Astrocyte (in vitro differentiated cells and primary cell): ENCODE measurements at regions not wholly inside any gene's neighbourhood (a gene's known extent, or its start where the extent isn't known, plus 50 kb on each side); places are given as distances from the start of the nearest gene placed in this dataset.

Source experiments
- DNase-seq: peaks from one replicate; pipeline ENCODE4 v3.0.0-alpha.2; 2010; ENCODE audit warnings: low read depth
- FAIRE-seq: peaks from 2 replicates; lab custom pipeline; 2011; peaks lifted over from hg19 to GRCh38; lab: Jason Lieb, UNC
- H2AFZ ChIP-seq: 2 replicates; pipeline ENCODE4 v1.6.0; 2012; ENCODE audit warnings: low read depth, low read length, inconsistent platforms
- H3K27ac ChIP-seq: 2 replicates; pipeline ENCODE4 v1.5.1; 2011; ENCODE audit warnings: low read depth, low read length, inconsistent platforms
- H3K27me3 ChIP-seq: 2 replicates; pipeline ENCODE4 v1.6.0; 2011; ENCODE audit warnings: low read length, inconsistent platforms; ENCODE audit not compliant: insufficient read depth
- H3K36me3 ChIP-seq: 2 replicates; pipeline ENCODE4 v1.5.1; 2011; ENCODE audit warnings: low read length, inconsistent platforms; ENCODE audit not compliant: insufficient read depth
- H3K4me1 ChIP-seq: 2 replicates; pipeline ENCODE4 v1.5.1; 2011; ENCODE audit warnings: low read length, inconsistent platforms; ENCODE audit not compliant: insufficient read depth
- H3K4me2 ChIP-seq: 2 replicates; pipeline ENCODE4 v1.6.0; 2012; ENCODE audit warnings: low read length, inconsistent platforms
- H3K4me3 ChIP-seq: 2 replicates; pipeline ENCODE4 v1.5.1; 2011; ENCODE audit warnings: low read depth, mild to moderate bottlenecking, low read length, inconsistent platforms; ENCODE audit not compliant: insufficient read depth
- H3K79me2 ChIP-seq: 2 replicates; pipeline ENCODE4 v1.6.0; 2012; ENCODE audit warnings: mild to moderate bottlenecking, low read length, inconsistent platforms; ENCODE audit not compliant: insufficient read depth
- H3K9ac ChIP-seq: 2 replicates; pipeline ENCODE4 v1.6.0; 2012; ENCODE audit warnings: mild to moderate bottlenecking, low read length, inconsistent platforms
- H3K9me3 ChIP-seq: 2 replicates; pipeline ENCODE4 v1.5.1; 2012; ENCODE audit warnings: low read depth, mild to moderate bottlenecking, low read length, inconsistent platforms; ENCODE audit not compliant: insufficient read depth
- H4K20me1 ChIP-seq: 2 replicates; pipeline ENCODE4 v1.6.0; 2012; ENCODE audit warnings: low read length, inconsistent platforms; ENCODE audit not compliant: insufficient read depth
- H3K27ac Mint-ChIP-seq: one replicate; pipeline ENCODE4 v1.8.0; 2021; ENCODE audit warnings: mild to moderate bottlenecking, mixed read lengths; ENCODE audit not compliant: unreplicated experiment
- H3K27me3 Mint-ChIP-seq: one replicate; pipeline ENCODE4 v1.8.0; 2021; ENCODE audit warnings: low read depth, mixed read lengths; ENCODE audit not compliant: unreplicated experiment
- H3K36me3 Mint-ChIP-seq: one replicate; pipeline ENCODE4 v1.8.0; 2021; ENCODE audit warnings: low read depth, mixed read lengths; ENCODE audit not compliant: unreplicated experiment
- H3K4me1 Mint-ChIP-seq: one replicate; pipeline ENCODE4 v1.8.0; 2021; ENCODE audit warnings: low read depth, mixed read lengths; ENCODE audit not compliant: unreplicated experiment
- H3K4me3 Mint-ChIP-seq: one replicate; pipeline ENCODE4 v1.8.0; 2021; ENCODE audit warnings: mild to moderate bottlenecking, moderate library complexity, mixed read lengths; ENCODE audit not compliant: unreplicated experiment
- H3K9me3 Mint-ChIP-seq: one replicate; pipeline ENCODE4 v1.8.0; 2021; ENCODE audit warnings: mild to moderate bottlenecking, mixed read lengths; ENCODE audit not compliant: unreplicated experiment
- EZH2 ChIP-seq: IDR thresholded peaks from 2 replicates; pipeline ENCODE4 v1.6.1; 2012; ENCODE audit warnings: mild to moderate bottlenecking, low read length, inconsistent platforms; ENCODE audit not compliant: insufficient read depth
- TF ChIP-seq, protein P1 (sequence below): IDR thresholded peaks from 2 replicates; pipeline ENCODE4 v1.5.1; 2011; ENCODE audit warnings: low read depth, mild to moderate bottlenecking, inconsistent platforms, low read length, moderate library complexity; ENCODE audit not compliant: insufficient read depth

GRCh38 chr2:76252704-76253103 lies 542.0 kb upstream of the GCFC2 start:
- no peaks in the 10 kb centered on the region for H3K36me3 ChIP-seq
- H3K4me1 Mint-ChIP-seq: no peaks in the 10 kb centered on the region
- H2AFZ ChIP-seq: no peak overlapping the region
- no peaks in the 10 kb centered on the region for H3K4me1 ChIP-seq
- no peaks in the 10 kb centered on the region for H3K27me3 Mint-ChIP-seq
- no peak overlapping the region for H3K27ac ChIP-seq
- no peak overlapping the region for H3K9ac ChIP-seq
- no peak for DNase-seq
- no peaks in the 10 kb centered on the region for H3K36me3 Mint-ChIP-seq
- H3K9me3 ChIP-seq: no peaks in the 10 kb centered on the region
- H3K4me3 ChIP-seq: no peak overlapping the region
- H3K4me2 ChIP-seq: no peak overlapping the region
- H3K79me2 ChIP-seq: no peaks in the 10 kb centered on the region
- H4K20me1 ChIP-seq: no peaks in the 10 kb centered on the region
- H3K27me3 ChIP-seq: no peaks in the 10 kb centered on the region
- H3K9me3 Mint-ChIP-seq: no peaks in the 10 kb centered on the region
- TF ChIP-seq, protein P1, sequence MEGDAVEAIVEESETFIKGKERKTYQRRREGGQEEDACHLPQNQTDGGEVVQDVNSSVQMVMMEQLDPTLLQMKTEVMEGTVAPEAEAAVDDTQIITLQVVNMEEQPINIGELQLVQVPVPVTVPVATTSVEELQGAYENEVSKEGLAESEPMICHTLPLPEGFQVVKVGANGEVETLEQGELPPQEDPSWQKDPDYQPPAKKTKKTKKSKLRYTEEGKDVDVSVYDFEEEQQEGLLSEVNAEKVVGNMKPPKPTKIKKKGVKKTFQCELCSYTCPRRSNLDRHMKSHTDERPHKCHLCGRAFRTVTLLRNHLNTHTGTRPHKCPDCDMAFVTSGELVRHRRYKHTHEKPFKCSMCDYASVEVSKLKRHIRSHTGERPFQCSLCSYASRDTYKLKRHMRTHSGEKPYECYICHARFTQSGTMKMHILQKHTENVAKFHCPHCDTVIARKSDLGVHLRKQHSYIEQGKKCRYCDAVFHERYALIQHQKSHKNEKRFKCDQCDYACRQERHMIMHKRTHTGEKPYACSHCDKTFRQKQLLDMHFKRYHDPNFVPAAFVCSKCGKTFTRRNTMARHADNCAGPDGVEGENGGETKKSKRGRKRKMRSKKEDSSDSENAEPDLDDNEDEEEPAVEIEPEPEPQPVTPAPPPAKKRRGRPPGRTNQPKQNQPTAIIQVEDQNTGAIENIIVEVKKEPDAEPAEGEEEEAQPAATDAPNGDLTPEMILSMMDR: no peak
- no peak for TF ChIP-seq EZH2
- no peak for FAIRE-seq
- no peak overlapping the region for H3K27ac Mint-ChIP-seq
- H3K4me3 Mint-ChIP-seq: no peak overlapping the region

- H3K4me1 Mint-ChIP-seq: no peaks in the 10 kb centered on the region
- no peak overlapping the region for H3K9ac ChIP-seq
These were observed 540.6 kb upstream of the GCFC2 start for GRCh38 chr2:76251342-76251741.

GRCh38 chr2:76247006-76247405 lies 536.3 kb upstream of the GCFC2 start:
- H3K79me2 ChIP-seq: no peaks in the 10 kb centered on the region
- H3K4me3 ChIP-seq: no peak overlapping the region
- H3K27ac Mint-ChIP-seq: no peak overlapping the region
- no peaks in the 10 kb centered on the region for H3K4me1 ChIP-seq
- H4K20me1 ChIP-seq: no peaks in the 10 kb centered on the region
- no peaks in the 10 kb centered on the region for H3K9me3 Mint-ChIP-seq
- TF ChIP-seq EZH2: no peak
- no peak overlapping the region for H3K4me3 Mint-ChIP-seq
- no peaks in the 10 kb centered on the region for H3K36me3 Mint-ChIP-seq
- no peak for FAIRE-seq
- H3K9me3 ChIP-seq: no peaks in the 10 kb centered on the region
- no peak for DNase-seq
- H3K27ac ChIP-seq: no peak overlapping the region
- no peaks in the 10 kb centered on the region for H3K27me3 Mint-ChIP-seq
- H2AFZ ChIP-seq: no peak overlapping the region
- H3K9ac ChIP-seq: no peak overlapping the region
- no peaks in the 10 kb centered on the region for H3K4me1 Mint-ChIP-seq
- no peaks in the 10 kb centered on the region for H3K36me3 ChIP-seq
- H3K4me2 ChIP-seq: no peak overlapping the region
- H3K27me3 ChIP-seq: no peaks in the 10 kb centered on the region

More at GRCh38 chr2:76251342-76251741, 540.6 kb upstream of the GCFC2 start:
- no peak for FAIRE-seq
- Histone ChIP-seq H3K27me3 (no peaks in the 10 kb centered on the region), H3K9me3 (no peaks in the 10 kb centered on the region), H3K36me3 (no peaks in the 10 kb centered on the region), H4K20me1 (no peaks in the 10 kb centered on the region), H3K4me3 (no peak overlapping the region), H3K4me1 (no peaks in the 10 kb centered on the region), H3K27ac (no peak overlapping the region), H3K79me2 (no peaks in the 10 kb centered on the region), H2AFZ (no peak overlapping the region), H3K4me2 (no peak overlapping the region)
- Mint-ChIP-seq H3K9me3 (no peaks in the 10 kb centered on the region), H3K27me3 (no peaks in the 10 kb centered on the region), H3K36me3 (no peaks in the 10 kb centered on the region), H3K27ac (no peak overlapping the region), H3K4me3 (no peak overlapping the region)
- DNase-seq: no peak
- no peak for TF ChIP-seq EZH2
- TF ChIP-seq, protein P1: no peak
